Heart left ventricle (tissue), 16 donors: ENCODE measurements at regions not wholly inside any gene's neighbourhood (a gene's known extent, or its start where the extent isn't known, plus 50 kb on each side); places are given as distances from the start of the nearest gene placed in this dataset.

Experiments used
- ATAC-seq, 4 donors: fragments of 200-7000 bp; cut with Tn5 transposase; one replicate each; pipeline ENCODE4 v1.9.1; 2020 to 2022; ENCODE audit warnings: moderate library complexity in 4 of 4, mild to moderate bottlenecking in 3 of 4, moderate number of reproducible peaks in 1 of 4
- DNase-seq, 5 donors: peaks; one replicate each; pipeline ENCODE4 v3.0.0-alpha.2; 2020
- H3K27ac ChIP-seq, 12 donors: fragments of 200-600 bp; sonication (generic) in 4 of 12; one replicate each; pipeline versions ENCODE4 v1.5.0 to v1.8.0; 2016 to 2022; ENCODE audit warnings: mild to moderate bottlenecking in 2 of 12
- H3K27me3 ChIP-seq, 9 donors: fragments of 200-600 bp; sonication (generic) in 2 of 9; one replicate each; pipeline versions ENCODE4 v1.5.1 to v1.8.0; 2016 to 2022; ENCODE audit warnings: mild to moderate bottlenecking in 3 of 9
- H3K36me3 ChIP-seq, 9 donors: fragments of 200-600 bp; sonication (generic) in 2 of 9; one replicate each; pipeline versions ENCODE4 v1.5.0 to v1.8.0; 2018 to 2022; ENCODE audit warnings: mild to moderate bottlenecking in 2 of 9
- H3K4me1 ChIP-seq, 12 donors: fragments of 200-600 bp; sonication (generic) in 4 of 12; one replicate each; pipeline versions ENCODE4 v1.5.0 to v1.8.0; 2016 to 2022; ENCODE audit warnings: mild to moderate bottlenecking in 3 of 12
- H3K4me3 ChIP-seq, 12 donors: fragments of 200-600 bp; sonication (generic) in 4 of 12; one replicate each; pipeline versions ENCODE4 v1.5.0 to v1.8.0; 2017 to 2022; ENCODE audit warnings: mild to moderate bottlenecking in 9 of 12, moderate library complexity in 4 of 12
- H3K9me3 ChIP-seq, 12 donors: fragments of 200-600 bp; sonication (generic) in 4 of 12; one replicate each; pipeline versions ENCODE4 v1.5.0 to v1.8.0; 2016 to 2022; ENCODE audit warnings: mild to moderate bottlenecking in 1 of 12
- CTCF ChIP-seq, 12 donors: fragments of 200-600 bp; sonication (generic) in 4 of 12; IDR thresholded peaks; one replicate each; pipeline versions ENCODE4 v1.5.0 to v1.8.0; 2018 to 2022; ENCODE audit warnings: antibody characterized with exemption in 12 of 12, mild to moderate bottlenecking in 5 of 12
- POLR2A ChIP-seq, 2 donors: fragments of 450-650 bp; IDR thresholded peaks; one replicate each; pipeline ENCODE4 v1.6.1; 2017; ENCODE audit warnings: antibody characterized with exemption in 2 of 2, mild to moderate bottlenecking in 2 of 2, moderate library complexity in 2 of 2
- WGBS, 4 donors: extraction: QIAGEN DNeasy Blood & Tissue Kit in 2 of 4; methylation state at CpG; one replicate each; pipeline versions ENCODE4 v1.1.5 to v1.1.7; 2013 to 2018; 5-methylcytosine and 5-hydroxymethylcytosine counted together
- intact Hi-C, 10 donors: fragments of 100-400 bp; cut with DNase I; formaldehyde crosslinking; loops; one replicate each; pipeline versions ENCODE4 v1.11.1 to v1.14.2; 2022
- donor health status: ischemic (EF 13 %, LVEDD 7.1; RV severe dilation, severe dysfunction).
- donor health status: healthy with polysubstance abuse.
- donor health status: DM: no; HTN: yes; CAD: no.
- donor health status: DM: no; HTN: no; CAD: no.
- donor health status: ischemic (EF 25% LVEDD 6.9; RV normal size, moderate dysfunction).
- donor health status: ischemic (EF 25% LVEDD 5.7; RV mildly dilated, moderate dysfunction).
- donor health status: healthy.
- donor health status: DM: yes; HTN: yes; CAD: no.
- donor health status: ischemic (EF 35%, LVEDD 5.7; RV mildly dilated, moderate dysfunction).
- donor health status: nonischemic (EF 11% LVEDD 7.7; RV severe dilation, severe dysfunction).
- donor health status: DM: yes; HTN: yes; CAD: no.
- donor health status: PGD.
- donor health status: ischemic (EF 29% LVEDD 5.4; RV normal size, mild dysfunction).
- donor health status: nonischemic (EF 23%, LVEDD 6.1; RV moderate dilation, normal function).

- TF ChIP-seq CTCF (IDR thresholded peaks at IDR 0.05) = no peak
- TF ChIP-seq POLR2A (IDR thresholded peaks at IDR 0.05) = no peak
- no peaks in the 10 kb centered on the region for H3K4me1 ChIP-seq
- no peaks in the 10 kb centered on the region for H3K9me3 ChIP-seq
- peaks cover 0 to 20% (median 0%) of the 10 kb centered on the region in 9 donors for H3K27me3 ChIP-seq
- H3K27ac ChIP-seq = no peak overlapping the region
- H3K4me3 ChIP-seq = no peak overlapping the region
- ATAC-seq (no peak), DNase-seq (no peak)
- intact Hi-C loops = no loop called here
- WGBS, 4 donors = 26 to 30% (median 29%) methylated on average over 3 of the region's 3 CpGs
- H3K36me3 ChIP-seq = no peaks in the 10 kb centered on the region
Observed at GRCh38 chrX:114073926-114074325, 510.0 kb upstream of the HTR2C start.

- ATAC-seq = no peak
- TF ChIP-seq POLR2A (IDR thresholded peaks at IDR 0.05) = no peak
- TF ChIP-seq CTCF (IDR thresholded peaks at IDR 0.05) = no peak
- DNase-seq = no peak
- intact Hi-C loops = no loop called here
- Histone ChIP-seq H3K4me3 (no peak overlapping the region), H3K27ac (no peak overlapping the region), H3K4me1 (no peaks in the 10 kb centered on the region), H3K27me3 (peaks cover 0 to 20% (median 0%) of the 10 kb centered on the region in 9 donors), H3K36me3 (no peaks in the 10 kb centered on the region), H3K9me3 (no peaks in the 10 kb centered on the region)
- 89 to 95% (median 91%) methylated on average over 5 of the region's 5 CpGs for WGBS, 4 donors
Observed at GRCh38 chrX:114071412-114071811, 512.5 kb upstream of the HTR2C start.

GRCh38 chrX:114065577-114066223 lies 518.2 kb upstream of the HTR2C start:
- DNase-seq (no peak), ATAC-seq (no peak)
- H3K27me3 ChIP-seq = peaks cover 0 to 4% (median 0%) of the 10 kb centered on the region in 9 donors
- no peaks in the 10 kb centered on the region for H3K36me3 ChIP-seq
- no peak for TF ChIP-seq CTCF (IDR thresholded peaks at IDR 0.05)
- H3K4me3 ChIP-seq = no peak overlapping the region
- no peaks in the 10 kb centered on the region for H3K4me1 ChIP-seq
- intact Hi-C loops = no loop called here
- H3K9me3 ChIP-seq = no peaks in the 10 kb centered on the region
- 73 to 83% (median 75%) methylated on average over 4 of the region's 4 CpGs for WGBS, 4 donors
- no peak overlapping the region for H3K27ac ChIP-seq

- DNase-seq (no peak), ATAC-seq (no peak)
- H3K4me3 ChIP-seq = no peak overlapping the region
- intact Hi-C loops = no loop called here
- TF ChIP-seq CTCF (IDR thresholded peaks at IDR 0.05) (no peak), POLR2A (IDR thresholded peaks at IDR 0.05) (no peak)
- no peaks in the 10 kb centered on the region for H3K36me3 ChIP-seq
- H3K4me1 ChIP-seq = no peaks in the 10 kb centered on the region
- H3K9me3 ChIP-seq = no peaks in the 10 kb centered on the region
- H3K27me3 ChIP-seq = peaks cover 0 to 4% (median 0%) of the 10 kb centered on the region in 9 donors
- no peak overlapping the region for H3K27ac ChIP-seq
Observed at GRCh38 chrX:114061226-114061625, 522.7 kb upstream of the HTR2C start.
